Neuron (in vitro differentiated cells): ENCODE measurements at regions not wholly inside any gene's neighbourhood (a gene's known extent, or its start where the extent isn't known, plus 50 kb on each side); places are given as distances from the start of the nearest gene placed in this dataset.

Experiments used
- H2AFZ ChIP-seq: one replicate; pipeline ENCODE4 v1.6.1; 2013; ENCODE audit warnings: low read depth, mild to moderate bottlenecking, inconsistent platforms, low read length, moderate library complexity
- H3K27me3 ChIP-seq: one replicate; pipeline ENCODE4 v1.6.1; 2013; ENCODE audit warnings: low read length; ENCODE audit not compliant: insufficient read depth
- H3K36me3 ChIP-seq: one replicate; pipeline ENCODE4 v1.6.1; 2013; ENCODE audit warnings: low read length; ENCODE audit not compliant: insufficient read depth
- H3K4me1 ChIP-seq: one replicate; pipeline ENCODE4 v1.6.1; 2013; ENCODE audit warnings: low read length; ENCODE audit not compliant: insufficient read depth
- H3K4me3 ChIP-seq: 2 replicates; pipeline ENCODE4 v1.5.1; 2013; ENCODE audit warnings: mild to moderate bottlenecking, low read length, moderate library complexity
- H3K9me3 ChIP-seq: one replicate; pipeline ENCODE4 v1.6.1; 2013; ENCODE audit warnings: low read length

GRCh38 chr14:101031721-101032120 lies 128.2 kb upstream of the RTL1 start:
- H2AFZ ChIP-seq, result no peak overlapping the region
- no peak overlapping the region for H3K4me3 ChIP-seq
- peaks cover 12% of the 10 kb centered on the region for H3K9me3 ChIP-seq
- no peaks in the 10 kb centered on the region for H3K27me3 ChIP-seq
- H3K4me1 ChIP-seq, result no peaks in the 10 kb centered on the region
- H3K36me3 ChIP-seq, result no peaks in the 10 kb centered on the region

- Histone ChIP-seq H2AFZ (no peak overlapping the region), H3K4me1 (no peaks in the 10 kb centered on the region), H3K9me3 (peaks cover 9% of the 10 kb centered on the region), H3K27me3 (no peaks in the 10 kb centered on the region), H3K4me3 (no peak overlapping the region), H3K36me3 (no peaks in the 10 kb centered on the region)
Observed at GRCh38 chr14:101032433-101032832, 128.9 kb upstream of the RTL1 start.

GRCh38 chr14:101033006-101033405 lies 129.5 kb upstream of the RTL1 start:
- Histone ChIP-seq H3K9me3 (peaks cover 9% of the 10 kb centered on the region), H3K4me1 (no peaks in the 10 kb centered on the region), H3K4me3 (no peak overlapping the region), H2AFZ (no peak overlapping the region), H3K36me3 (no peaks in the 10 kb centered on the region), H3K27me3 (no peaks in the 10 kb centered on the region)

GRCh38 chr14:101033446-101034165 lies 130.1 kb upstream of the RTL1 start:
- Histone ChIP-seq H3K4me1 (no peaks in the 10 kb centered on the region), H3K27me3 (no peaks in the 10 kb centered on the region), H3K36me3 (no peaks in the 10 kb centered on the region), H2AFZ (no peak overlapping the region), H3K9me3 (peaks cover 9% of the 10 kb centered on the region), H3K4me3 (no peak overlapping the region)

- H3K4me3 ChIP-seq, result no peak overlapping the region
- no peaks in the 10 kb centered on the region for H3K4me1 ChIP-seq
- no peak overlapping the region for H2AFZ ChIP-seq
- H3K9me3 ChIP-seq, result peaks cover 12% of the 10 kb centered on the region
- no peaks in the 10 kb centered on the region for H3K27me3 ChIP-seq
- H3K36me3 ChIP-seq, result no peaks in the 10 kb centered on the region
Observed at GRCh38 chr14:101034986-101035385, 131.5 kb upstream of the RTL1 start.

GRCh38 chr14:101035466-101036225 lies 132.1 kb upstream of the RTL1 start:
- Histone ChIP-seq H3K36me3 (no peaks in the 10 kb centered on the region), H3K9me3 (peaks cover 14% of the 10 kb centered on the region), H3K4me3 (no peak overlapping the region), H3K4me1 (no peaks in the 10 kb centered on the region), H2AFZ (no peak overlapping the region), H3K27me3 (no peaks in the 10 kb centered on the region)

GRCh38 chr14:101037021-101037817 lies 133.7 kb upstream of the RTL1 start:
- Histone ChIP-seq H3K36me3 (no peaks in the 10 kb centered on the region), H3K27me3 (no peaks in the 10 kb centered on the region), H2AFZ (no peak overlapping the region), H3K4me3 (no peak overlapping the region), H3K9me3 (peaks cover 17% of the 10 kb centered on the region), H3K4me1 (no peaks in the 10 kb centered on the region)

GRCh38 chr14:101039031-101039754 lies 135.7 kb upstream of the RTL1 start:
- Histone ChIP-seq H3K9me3 (peaks cover 14% of the 10 kb centered on the region), H3K36me3 (no peaks in the 10 kb centered on the region), H2AFZ (no peak overlapping the region), H3K4me1 (no peaks in the 10 kb centered on the region), H3K27me3 (no peaks in the 10 kb centered on the region), H3K4me3 (no peak overlapping the region)

GRCh38 chr14:101039755-101040138 lies 136.2 kb upstream of the RTL1 start:
- Histone ChIP-seq H3K36me3 (no peaks in the 10 kb centered on the region), H3K27me3 (no peaks in the 10 kb centered on the region), H3K4me1 (no peaks in the 10 kb centered on the region), H2AFZ (no peak overlapping the region), H3K9me3 (peaks cover 14% of the 10 kb centered on the region), H3K4me3 (no peak overlapping the region)

- no peaks in the 10 kb centered on the region for H3K36me3 ChIP-seq
- H3K9me3 ChIP-seq, result peaks cover 13% of the 10 kb centered on the region
Observed at GRCh38 chr14:101040538-101041442, 137.3 kb upstream of the RTL1 start.

GRCh38 chr14:101043891-101044290 lies 140.4 kb upstream of the RTL1 start:
- Histone ChIP-seq H3K4me3 (no peak overlapping the region), H2AFZ (no peak overlapping the region), H3K4me1 (no peaks in the 10 kb centered on the region), H3K9me3 (peaks cover 15% of the 10 kb centered on the region), H3K27me3 (no peaks in the 10 kb centered on the region), H3K36me3 (no peaks in the 10 kb centered on the region)

More at GRCh38 chr14:101040538-101041442, 137.3 kb upstream of the RTL1 start:
- Histone ChIP-seq H2AFZ (no peak overlapping the region), H3K27me3 (no peaks in the 10 kb centered on the region), H3K4me3 (no peak overlapping the region), H3K4me1 (no peaks in the 10 kb centered on the region)

GRCh38 chr14:101044741-101045140 lies 141.2 kb upstream of the RTL1 start:
- no peak overlapping the region for H2AFZ ChIP-seq
- no peaks in the 10 kb centered on the region for H3K4me1 ChIP-seq
- peaks cover 14% of the 10 kb centered on the region for H3K9me3 ChIP-seq
- no peaks in the 10 kb centered on the region for H3K27me3 ChIP-seq
- H3K36me3 ChIP-seq, result no peaks in the 10 kb centered on the region
- no peak overlapping the region for H3K4me3 ChIP-seq
